Esophagus muscularis mucosa (tissue), 4 donors: ENCODE measurements at regions not wholly inside any gene's neighbourhood (a gene's known extent, or its start where the extent isn't known, plus 50 kb on each side); places are given as distances from the start of the nearest gene placed in this dataset.

ENCODE experiments used
- CTCF ChIP-seq, 3 experiments: fragments of 200-600 bp in 2 of 3; fragments of 450-650 bp in 1 of 3; sonication (generic) in 2 of 3; IDR thresholded peaks; one replicate each; pipeline ENCODE4 v1.5.1; 2017 to 2019; ENCODE audit warnings: antibody characterized with exemption in 3 of 3, mild to moderate bottlenecking in 2 of 3, moderate library complexity in 1 of 3
- EP300 ChIP-seq: sonication (generic); formaldehyde crosslinking; IDR thresholded peaks from one replicate; pipeline ENCODE4 v1.6.1; 2017; ENCODE audit warnings: antibody characterized with exemption
- POLR2A ChIP-seq: fragments of 450-650 bp; IDR thresholded peaks from one replicate; pipeline ENCODE4 v1.6.1; 2017; ENCODE audit warnings: antibody characterized with exemption, moderate library complexity, mild to moderate bottlenecking, low read depth

DNA sequence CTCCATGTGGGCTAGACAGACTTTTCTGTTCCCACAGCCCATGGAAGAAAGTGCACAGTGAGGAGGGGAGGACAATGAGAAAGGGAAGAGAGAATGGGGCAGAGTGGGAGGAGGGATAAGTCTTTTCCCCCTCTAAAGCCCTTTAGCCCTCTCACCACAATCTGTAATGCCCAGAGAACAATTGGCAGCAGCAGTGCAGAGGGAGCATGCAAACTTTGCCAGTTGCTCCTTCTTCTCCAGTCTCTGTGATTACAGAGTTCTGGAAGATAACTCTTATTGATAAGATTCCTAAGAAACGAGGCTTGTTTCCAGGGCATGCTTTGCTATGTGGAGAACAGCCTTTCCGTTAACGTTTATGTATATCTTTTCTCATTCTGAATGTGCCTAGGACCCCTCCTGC is 50.0 kb upstream of the FMN1 start:
- TF ChIP-seq CTCF (IDR thresholded peaks at IDR 0.05), result no peak
- TF ChIP-seq EP300, result no peak
- no peak for TF ChIP-seq POLR2A
